ENCODE measurements at regions not wholly inside any gene's neighbourhood (a gene's known extent, or its start where the extent isn't known, plus 50 kb on each side); places are given as distances from the start of the nearest gene placed in this dataset.

GRCh38 chr2:228344531-228344930 is 163.0 kb upstream of the SPHKAP start:
- no peaks in the 10 kb centered on the region for H3K36me3 ChIP-seq
- H3K4me3 ChIP-seq = no peak overlapping the region
- H3K9me3 ChIP-seq = no peaks in the 10 kb centered on the region
- no peak for DNase-seq (ENCODE audit: extremely low spot score in 2 of 2)
- H3K27ac ChIP-seq = no peak overlapping the region
- no peak for TF ChIP-seq POLR2A (IDR thresholded peaks at IDR 0.05)
- TF ChIP-seq CTCF (IDR thresholded peaks at IDR 0.05) = no peak
- no peak for TF ChIP-seq POLR2AphosphoS5 (IDR thresholded peaks at IDR 0.05; ENCODE audit: insufficient read depth in 1 of 2, low read depth in 1 of 2)
- no peaks in the 10 kb centered on the region for H3K27me3 ChIP-seq
- no peaks in the 10 kb centered on the region for H3K4me1 ChIP-seq
- intact Hi-C loops (cut with DNase I) = no loop called here

- Histone ChIP-seq H3K27ac (no peak overlapping the region), H3K4me3 (no peak overlapping the region), H3K4me1 (no peaks in the 10 kb centered on the region), H3K27me3 (no peaks in the 10 kb centered on the region), H3K9me3 (no peaks in the 10 kb centered on the region), H3K36me3 (no peaks in the 10 kb centered on the region)
- intact Hi-C loops (cut with DNase I) = no loop called here
- DNase-seq (ENCODE audit: extremely low spot score in 2 of 2) = no peak
- no peak for TF ChIP-seq POLR2A (IDR thresholded peaks at IDR 0.05)
- TF ChIP-seq POLR2AphosphoS5 (IDR thresholded peaks at IDR 0.05; ENCODE audit: insufficient read depth in 1 of 2, low read depth in 1 of 2) = no peak
- TF ChIP-seq CTCF (IDR thresholded peaks at IDR 0.05) = no peak
Observed at GRCh38 chr2:228339525-228339924, 158.0 kb upstream of the SPHKAP start.

- Histone ChIP-seq H3K27me3 (no peaks in the 10 kb centered on the region), H3K27ac (no peak overlapping the region), H3K4me3 (no peak overlapping the region), H3K9me3 (no peaks in the 10 kb centered on the region), H3K4me1 (no peaks in the 10 kb centered on the region), H3K36me3 (no peaks in the 10 kb centered on the region)
- DNase-seq (ENCODE audit: extremely low spot score in 2 of 2) = no peak
- intact Hi-C loops (cut with DNase I) = no loop called here
- TF ChIP-seq POLR2AphosphoS5 (IDR thresholded peaks at IDR 0.05; ENCODE audit: insufficient read depth in 1 of 2, low read depth in 1 of 2) (no peak), POLR2A (IDR thresholded peaks at IDR 0.05) (no peak), CTCF (IDR thresholded peaks at IDR 0.05) (no peak)
Observed at GRCh38 chr2:228334180-228334579, 152.7 kb upstream of the SPHKAP start.

GRCh38 chr2:228329282-228329681 is 147.8 kb upstream of the SPHKAP start:
- DNase-seq (ENCODE audit: extremely low spot score in 2 of 2) = no peak
- no peak overlapping the region for H3K27ac ChIP-seq
- H3K4me1 ChIP-seq = no peaks in the 10 kb centered on the region
- no peak for TF ChIP-seq CTCF (IDR thresholded peaks at IDR 0.05)
- no peak for TF ChIP-seq POLR2AphosphoS5 (IDR thresholded peaks at IDR 0.05; ENCODE audit: insufficient read depth in 1 of 2, low read depth in 1 of 2)
- TF ChIP-seq POLR2A (IDR thresholded peaks at IDR 0.05) = no peak
- peaks cover 9% of the 10 kb centered on the region for H3K9me3 ChIP-seq
- intact Hi-C loops (cut with DNase I) = no loop called here
- H3K36me3 ChIP-seq = no peaks in the 10 kb centered on the region
- no peak overlapping the region for H3K4me3 ChIP-seq
- no peaks in the 10 kb centered on the region for H3K27me3 ChIP-seq

GRCh38 chr2:228321015-228321414 is 139.5 kb upstream of the SPHKAP start:
- no peak overlapping the region for H3K4me3 ChIP-seq
- H3K36me3 ChIP-seq = no peaks in the 10 kb centered on the region
- intact Hi-C loops (cut with DNase I) = no loop called here
- no peaks in the 10 kb centered on the region for H3K27me3 ChIP-seq
- H3K9me3 ChIP-seq = no peaks in the 10 kb centered on the region
- no peak overlapping the region for H3K27ac ChIP-seq
- no peak for DNase-seq (ENCODE audit: extremely low spot score in 2 of 2)
- H3K4me1 ChIP-seq = no peaks in the 10 kb centered on the region
- no peak for TF ChIP-seq POLR2AphosphoS5 (IDR thresholded peaks at IDR 0.05; ENCODE audit: insufficient read depth in 1 of 2, low read depth in 1 of 2)

GRCh38 chr2:228318218-228318617 is 136.7 kb upstream of the SPHKAP start:
- TF ChIP-seq CTCF (IDR thresholded peaks at IDR 0.05) (no peak), POLR2AphosphoS5 (IDR thresholded peaks at IDR 0.05; ENCODE audit: insufficient read depth in 1 of 2, low read depth in 1 of 2) (no peak), POLR2A (IDR thresholded peaks at IDR 0.05) (no peak)
- intact Hi-C loops (cut with DNase I) = no loop called here
- no peaks in the 10 kb centered on the region for H3K4me1 ChIP-seq
- H3K9me3 ChIP-seq = no peaks in the 10 kb centered on the region
- no peak overlapping the region for H3K27ac ChIP-seq
- no peak overlapping the region for H3K4me3 ChIP-seq
- H3K36me3 ChIP-seq = no peaks in the 10 kb centered on the region
- no peak for DNase-seq (ENCODE audit: extremely low spot score in 2 of 2)
- H3K27me3 ChIP-seq = no peaks in the 10 kb centered on the region

Data from vagina (tissue), 2 donors.